Type B pancreatic cell (in vitro differentiated cells): ENCODE measurements at regions not wholly inside any gene's neighbourhood (a gene's known extent, or its start where the extent isn't known, plus 50 kb on each side); places are given as distances from the start of the nearest gene placed in this dataset.

Experiments
- DNase-seq: peaks from one replicate; pipeline ENCODE4 v3.0.0; 2021; ENCODE audit warnings: mixed read lengths; ENCODE audit not compliant: unreplicated experiment; ENCODE audit errors: extremely low spot score
- H3K27ac Mint-ChIP-seq: 2 replicates; pipeline ENCODE4 v1.8.0; 2021; ENCODE audit warnings: mild to moderate bottlenecking, mixed read lengths
- H3K27me3 Mint-ChIP-seq: 2 replicates; pipeline ENCODE4 v1.8.0; 2021; ENCODE audit warnings: mixed read lengths
- H3K36me3 Mint-ChIP-seq: 2 replicates; pipeline ENCODE4 v1.8.0; 2021; ENCODE audit warnings: mixed read lengths
- H3K4me1 Mint-ChIP-seq: one replicate; pipeline ENCODE4 v1.8.0; 2021; ENCODE audit warnings: mixed read lengths; ENCODE audit not compliant: unreplicated experiment
- H3K4me3 Mint-ChIP-seq: 2 replicates; pipeline ENCODE4 v1.8.0; 2021; ENCODE audit warnings: mild to moderate bottlenecking, mixed read lengths
- H3K9me3 Mint-ChIP-seq: 2 replicates; pipeline ENCODE4 v1.8.0; 2021; ENCODE audit warnings: mixed read lengths
- TF ChIP-seq, protein P1 (sequence below): fragments of 200-600 bp; sonication (generic); conservative IDR thresholded peaks from 2 replicates; pipeline ENCODE4 v1.5.0; 2021; ENCODE audit warnings: antibody characterized with exemption, mild to moderate bottlenecking

DNA sequence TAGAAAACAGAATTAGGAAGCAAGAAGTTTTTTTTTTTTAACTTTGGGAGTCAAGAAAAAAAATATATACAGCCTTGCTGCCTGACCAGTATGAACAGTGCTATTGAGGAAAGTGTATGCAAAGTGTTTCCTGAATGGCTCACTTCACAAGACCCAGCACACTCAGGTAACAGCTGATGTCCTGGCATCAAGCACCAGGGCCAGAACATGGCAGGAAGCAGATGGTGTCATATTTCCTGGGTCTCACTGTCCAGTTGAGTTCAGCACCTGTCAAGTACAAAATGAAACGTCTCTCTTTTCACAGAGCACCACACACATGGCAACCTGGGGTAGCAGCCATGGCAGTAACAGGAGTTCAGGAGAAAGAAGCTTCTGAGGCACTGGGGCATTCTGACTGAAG is 372.3 kb downstream of the TTLL7 start:
- peaks cover 9% of the 10 kb centered on the region for H3K27me3 Mint-ChIP-seq
- H3K36me3 Mint-ChIP-seq: no peaks in the 10 kb centered on the region
- no peak overlapping the region for H3K4me3 Mint-ChIP-seq
- no peak overlapping the region for H3K27ac Mint-ChIP-seq
- H3K4me1 Mint-ChIP-seq: peaks cover 13% of the 10 kb centered on the region
- TF ChIP-seq, protein P1, sequence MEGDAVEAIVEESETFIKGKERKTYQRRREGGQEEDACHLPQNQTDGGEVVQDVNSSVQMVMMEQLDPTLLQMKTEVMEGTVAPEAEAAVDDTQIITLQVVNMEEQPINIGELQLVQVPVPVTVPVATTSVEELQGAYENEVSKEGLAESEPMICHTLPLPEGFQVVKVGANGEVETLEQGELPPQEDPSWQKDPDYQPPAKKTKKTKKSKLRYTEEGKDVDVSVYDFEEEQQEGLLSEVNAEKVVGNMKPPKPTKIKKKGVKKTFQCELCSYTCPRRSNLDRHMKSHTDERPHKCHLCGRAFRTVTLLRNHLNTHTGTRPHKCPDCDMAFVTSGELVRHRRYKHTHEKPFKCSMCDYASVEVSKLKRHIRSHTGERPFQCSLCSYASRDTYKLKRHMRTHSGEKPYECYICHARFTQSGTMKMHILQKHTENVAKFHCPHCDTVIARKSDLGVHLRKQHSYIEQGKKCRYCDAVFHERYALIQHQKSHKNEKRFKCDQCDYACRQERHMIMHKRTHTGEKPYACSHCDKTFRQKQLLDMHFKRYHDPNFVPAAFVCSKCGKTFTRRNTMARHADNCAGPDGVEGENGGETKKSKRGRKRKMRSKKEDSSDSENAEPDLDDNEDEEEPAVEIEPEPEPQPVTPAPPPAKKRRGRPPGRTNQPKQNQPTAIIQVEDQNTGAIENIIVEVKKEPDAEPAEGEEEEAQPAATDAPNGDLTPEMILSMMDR: no peak
- no peak for DNase-seq
- H3K9me3 Mint-ChIP-seq: peaks cover 4% of the 10 kb centered on the region

- no peak for DNase-seq
- Mint-ChIP-seq H3K27ac (no peak overlapping the region), H3K36me3 (no peaks in the 10 kb centered on the region), H3K4me3 (no peak overlapping the region), H3K9me3 (peaks cover 4% of the 10 kb centered on the region), H3K4me1 (peaks cover 13% of the 10 kb centered on the region), H3K27me3 (peaks cover 9% of the 10 kb centered on the region)
- TF ChIP-seq, protein P1: no peak
Measured at GRCh38 chr1:83625646-83626045, 373.3 kb downstream of the TTLL7 start.

GRCh38 chr1:83620016-83620415 is 378.9 kb downstream of the TTLL7 start:
- no peaks in the 10 kb centered on the region for H3K9me3 Mint-ChIP-seq
- H3K27ac Mint-ChIP-seq: peak overlapping the region; percentile 19
- no peaks in the 10 kb centered on the region for H3K36me3 Mint-ChIP-seq
- H3K4me3 Mint-ChIP-seq: peak overlapping the region; percentile 30
- DNase-seq: no peak
- TF ChIP-seq, protein P1: no peak
- H3K27me3 Mint-ChIP-seq: peaks cover 14% of the 10 kb centered on the region
- peaks cover 31% of the 10 kb centered on the region for H3K4me1 Mint-ChIP-seq

DNA sequence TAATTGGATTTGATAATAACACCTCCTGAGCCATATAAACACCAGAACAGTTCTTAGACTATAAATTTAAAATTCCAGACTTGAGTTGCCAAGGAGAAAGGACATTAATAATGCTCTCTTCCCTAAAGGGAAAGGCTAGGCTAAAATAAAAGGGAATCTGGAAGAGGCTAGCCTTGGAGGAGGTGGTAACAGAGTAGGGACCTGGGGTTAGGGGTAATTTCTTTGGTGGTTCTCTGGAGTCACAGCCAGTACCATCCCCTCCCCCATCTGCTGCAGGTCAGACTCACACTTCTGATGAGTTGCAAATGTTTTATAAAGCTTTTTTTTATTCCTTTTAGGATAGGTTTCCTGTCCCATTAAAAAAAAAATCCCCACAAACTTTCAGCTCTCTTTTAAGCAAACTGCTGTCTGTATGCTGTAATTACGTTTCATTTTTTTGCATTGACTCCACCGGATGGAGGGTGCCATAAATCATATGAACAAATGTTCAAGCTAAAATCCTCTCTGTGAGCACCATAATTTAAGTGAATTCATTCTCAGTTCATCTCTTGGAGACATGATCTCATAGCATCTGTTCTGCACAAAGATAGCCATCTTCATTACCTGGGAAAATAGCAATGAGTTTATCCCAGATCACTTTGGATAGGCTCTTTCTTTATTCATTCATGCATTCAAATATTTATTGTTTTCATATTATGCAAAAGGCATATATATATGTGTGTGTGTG is 379.6 kb downstream of the TTLL7 start:
- Mint-ChIP-seq H3K27ac (peak overlapping the region; percentile 19), H3K27me3 (peaks cover 11% of the 10 kb centered on the region), H3K36me3 (no peaks in the 10 kb centered on the region), H3K9me3 (no peaks in the 10 kb centered on the region), H3K4me1 (peaks cover 27% of the 10 kb centered on the region), H3K4me3 (peak overlapping the region; percentile 30)
- DNase-seq: no peak
- TF ChIP-seq, protein P1: no peak

DNA sequence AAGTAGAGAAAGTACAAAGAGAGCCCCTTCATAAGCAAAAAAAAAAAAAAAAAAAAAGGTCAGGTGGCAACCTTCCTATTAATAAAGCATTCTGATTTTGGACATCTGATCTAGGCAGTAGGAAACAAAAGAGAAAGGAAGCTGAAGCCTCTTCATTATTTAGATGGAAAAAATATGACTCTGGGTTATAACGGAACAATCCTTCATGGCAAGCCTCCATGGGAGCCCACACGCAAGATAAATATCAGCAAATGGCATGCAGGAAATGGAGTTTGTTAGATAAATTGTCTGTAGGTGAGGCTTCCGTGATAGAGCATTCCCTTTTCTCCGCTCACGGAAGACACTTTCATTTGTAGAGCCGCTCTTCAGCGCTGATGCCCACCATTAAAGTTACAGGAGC is 381.0 kb downstream of the TTLL7 start:
- TF ChIP-seq, protein P1: no peak
- H3K27me3 Mint-ChIP-seq: peaks cover 15% of the 10 kb centered on the region

More for the DNA sequence above, 381.0 kb downstream of the TTLL7 start:
- no peak for DNase-seq
- H3K4me1 Mint-ChIP-seq: peaks cover 27% of the 10 kb centered on the region
- no peaks in the 10 kb centered on the region for H3K9me3 Mint-ChIP-seq
- no peak overlapping the region for H3K27ac Mint-ChIP-seq
- no peaks in the 10 kb centered on the region for H3K36me3 Mint-ChIP-seq
- H3K4me3 Mint-ChIP-seq: peak overlapping the region; percentile 67
